ENCODE measurements at regions not wholly inside any gene's neighbourhood (a gene's known extent, or its start where the extent isn't known, plus 50 kb on each side); places are given as distances from the start of the nearest gene placed in this dataset.
"Not testable (repeated sequence)": the region's sequence is repeated elsewhere in the genome, so short reads cannot be mapped to it uniquely, and the experiment has no call there.

GRCh38 chr2:36302911-36303310 is 52.7 kb upstream of the CRIM1 start:
- DNase-seq = no peak

- no peak for DNase-seq
These were observed 53.7 kb upstream of the CRIM1 start for GRCh38 chr2:36301843-36302242.

- no peak for DNase-seq
These were observed 54.9 kb upstream of the CRIM1 start for GRCh38 chr2:36300697-36301096.

GRCh38 chr2:36296798-36297197 is 58.8 kb upstream of the CRIM1 start:
- DNase-seq = no peak

GRCh38 chr2:36294316-36294721 is 61.3 kb upstream of the CRIM1 start:
- DNase-seq = no peak

GRCh38 chr2:36290306-36290856 is 65.2 kb upstream of the CRIM1 start:
- peak; percentile 41 for DNase-seq

- DNase-seq = no peak
These were observed 65.8 kb upstream of the CRIM1 start for GRCh38 chr2:36289731-36290130.

- peak; percentile 41 for DNase-seq
These were observed 68.0 kb upstream of the CRIM1 start for GRCh38 chr2:36287363-36288275.

- DNase-seq = not testable (repeated sequence)
These were observed 76.1 kb upstream of the CRIM1 start for GRCh38 chr2:36279506-36279905.

- no peak for DNase-seq
These were observed 77.6 kb upstream of the CRIM1 start for GRCh38 chr2:36277881-36278523.

- DNase-seq = peak; percentile 88
These were observed 78.3 kb upstream of the CRIM1 start for GRCh38 chr2:36277146-36277808.

- DNase-seq = no peak
These were observed 84.3 kb upstream of the CRIM1 start for GRCh38 chr2:36271266-36271665.

- DNase-seq = no peak
These were observed 84.8 kb upstream of the CRIM1 start for GRCh38 chr2:36270758-36271157.

- no peak for DNase-seq
These were observed 88.4 kb upstream of the CRIM1 start for GRCh38 chr2:36267194-36267593.

GRCh38 chr2:36266536-36267121 is 88.9 kb upstream of the CRIM1 start:
- no peak for DNase-seq

GRCh38 chr2:36262581-36262980 is 93.0 kb upstream of the CRIM1 start:
- DNase-seq = no peak

- no peak for DNase-seq
These were observed 99.7 kb upstream of the CRIM1 start for GRCh38 chr2:36255863-36256262.

- DNase-seq = no peak
These were observed 102.5 kb upstream of the CRIM1 start for GRCh38 chr2:36253086-36253485.

- no peak for DNase-seq
These were observed 109.1 kb upstream of the CRIM1 start for GRCh38 chr2:36246320-36246990.

GRCh38 chr2:36245651-36246050 is 109.9 kb upstream of the CRIM1 start:
- no peak for DNase-seq

GRCh38 chr2:36238106-36238505 is 117.5 kb upstream of the CRIM1 start:
- peak; percentile 25 for DNase-seq

- no peak for DNase-seq
These were observed 119.7 kb upstream of the CRIM1 start for GRCh38 chr2:36235882-36236281.
